GM18873 (cell line): ENCODE measurements at regions not wholly inside any gene's neighbourhood (a gene's known extent, or its start where the extent isn't known, plus 50 kb on each side); places are given as distances from the start of the nearest gene placed in this dataset.
"Not testable (repeated sequence)": the region's sequence is repeated elsewhere in the genome, so short reads cannot be mapped to it uniquely, and the experiment has no call there.

Source experiments
- ATAC-seq: cut with Tn5 transposase; IDR thresholded peaks from one replicate; pipeline ENCODE4 v1.9.1; 2021; ENCODE audit warnings: mild to moderate bottlenecking, moderate library complexity, moderate number of reproducible peaks; ENCODE audit not compliant: unreplicated experiment, low FRiP score

- ATAC-seq: no peak
Observed at GRCh38 chrX:40383360-40383759, 197.4 kb upstream of the ATP6AP2 start.

- ATAC-seq: no peak
Observed at GRCh38 chrX:40380655-40381488, 199.9 kb upstream of the ATP6AP2 start.

- ATAC-seq: no peak
Observed at GRCh38 chrX:40377684-40378083, 203.1 kb upstream of the ATP6AP2 start.

GRCh38 chrX:40374486-40374885, 206.3 kb upstream of the ATP6AP2 start:
- no peak for ATAC-seq

- ATAC-seq: no peak
Observed at GRCh38 chrX:40373641-40374040, 207.1 kb upstream of the ATP6AP2 start.

GRCh38 chrX:40373025-40373424, 207.7 kb upstream of the ATP6AP2 start:
- no peak for ATAC-seq

GRCh38 chrX:40371376-40371775, 209.4 kb upstream of the ATP6AP2 start:
- no peak for ATAC-seq

GRCh38 chrX:40368611-40369061, 212.1 kb upstream of the ATP6AP2 start:
- ATAC-seq: no peak

- no peak for ATAC-seq
Observed at GRCh38 chrX:40366661-40367060, 214.1 kb upstream of the ATP6AP2 start.

GRCh38 chrX:40362291-40362690, 218.5 kb upstream of the ATP6AP2 start:
- ATAC-seq: not testable (repeated sequence)

- no peak for ATAC-seq
Observed at GRCh38 chrX:40360557-40360956, 220.2 kb upstream of the ATP6AP2 start.

GRCh38 chrX:40359593-40359992, 221.2 kb upstream of the ATP6AP2 start:
- no peak for ATAC-seq

- ATAC-seq: no peak
Observed at GRCh38 chrX:40358994-40359393, 221.8 kb upstream of the ATP6AP2 start.

- ATAC-seq: no peak
Observed at GRCh38 chrX:40349251-40349650, 231.5 kb upstream of the ATP6AP2 start.

- ATAC-seq: no peak
Observed at GRCh38 chrX:40346379-40346778, 234.4 kb upstream of the ATP6AP2 start.

GRCh38 chrX:40343319-40343718, 237.5 kb upstream of the ATP6AP2 start:
- no peak for ATAC-seq

- no peak for ATAC-seq
Observed at GRCh38 chrX:40340116-40340515, 240.7 kb upstream of the ATP6AP2 start.

- no peak for ATAC-seq
Observed at GRCh38 chrX:40333344-40333743, 235.6 kb upstream of the BCOR start.

GRCh38 chrX:40331762-40332161, 234.0 kb upstream of the BCOR start:
- ATAC-seq: no peak

- no peak for ATAC-seq
Observed at GRCh38 chrX:40331353-40331752, 233.6 kb upstream of the BCOR start.

GRCh38 chrX:40329616-40330015, 231.9 kb upstream of the BCOR start:
- ATAC-seq: no peak

GRCh38 chrX:40327085-40327484, 229.3 kb upstream of the BCOR start:
- no peak for ATAC-seq
